ENCODE measurements at regions not wholly inside any gene's neighbourhood (a gene's known extent, or its start where the extent isn't known, plus 50 kb on each side); places are given as distances from the start of the nearest gene placed in this dataset.

- Histone ChIP-seq H3K79me2 (replicated peaks; ENCODE audit: insufficient read depth) (no peaks in the 10 kb centered on the region), H3K27me3 (ENCODE audit: insufficient read depth) (no peaks in the 10 kb centered on the region), H3K9me2 (ENCODE audit: insufficient read depth) (peaks cover 3% of the 10 kb centered on the region; the same call in 1 of the 2 replicates), H3K4me3 (no peak overlapping the region), H2AFZ (peak overlapping the region; percentile 1; the same call in 1 of the 2 replicates), H4K20me1 (replicated peaks; ENCODE audit: insufficient read depth) (no peaks in the 10 kb centered on the region), H3K4me2 (peak overlapping the region; percentile 22), H3K4me1 (ENCODE audit: insufficient read depth) (peaks cover 11% of the 10 kb centered on the region), H3F3A (replicated peaks; ENCODE audit: low read depth) (no peaks in the 10 kb centered on the region), H3K36me3 (ENCODE audit: insufficient read depth) (no peaks in the 10 kb centered on the region), H3K27ac (ENCODE audit: low read depth) (no peak overlapping the region)
- Mint-ChIP-seq H3K9me3 (peaks cover 7% of the 10 kb centered on the region; the same call in 2 of the 3 replicates), H3K4me3 (no peak overlapping the region), H3K27ac (no peak overlapping the region), H3K27me3 (ENCODE audit: insufficient read depth, low read depth, poor library complexity) (peaks cover 7% of the 10 kb centered on the region), H3K36me3 (ENCODE audit: low read depth) (no peaks in the 10 kb centered on the region; the same call in 2 of the 3 replicates), H3K4me1 (peaks cover 17% of the 10 kb centered on the region)
- TF ChIP-seq ETS1 (IDR thresholded peaks at IDR 0.05), result no peak
- no peak for TF ChIP-seq REST (IDR thresholded peaks at IDR 0.05; ENCODE audit: unreplicated experiment)
- no peak for TF ChIP-seq EZH2phosphoT487 (IDR thresholded peaks at IDR 0.05; ENCODE audit: unreplicated experiment)
- TF ChIP-seq ZNF114 (CRISPR knock-in tag; IDR thresholded peaks at IDR 0.05), result no peak
- no peak for TF ChIP-seq POLR2AphosphoS5 (IDR thresholded peaks at IDR 0.05; ENCODE audit: low read depth)
- TF ChIP-seq, protein P1, sequence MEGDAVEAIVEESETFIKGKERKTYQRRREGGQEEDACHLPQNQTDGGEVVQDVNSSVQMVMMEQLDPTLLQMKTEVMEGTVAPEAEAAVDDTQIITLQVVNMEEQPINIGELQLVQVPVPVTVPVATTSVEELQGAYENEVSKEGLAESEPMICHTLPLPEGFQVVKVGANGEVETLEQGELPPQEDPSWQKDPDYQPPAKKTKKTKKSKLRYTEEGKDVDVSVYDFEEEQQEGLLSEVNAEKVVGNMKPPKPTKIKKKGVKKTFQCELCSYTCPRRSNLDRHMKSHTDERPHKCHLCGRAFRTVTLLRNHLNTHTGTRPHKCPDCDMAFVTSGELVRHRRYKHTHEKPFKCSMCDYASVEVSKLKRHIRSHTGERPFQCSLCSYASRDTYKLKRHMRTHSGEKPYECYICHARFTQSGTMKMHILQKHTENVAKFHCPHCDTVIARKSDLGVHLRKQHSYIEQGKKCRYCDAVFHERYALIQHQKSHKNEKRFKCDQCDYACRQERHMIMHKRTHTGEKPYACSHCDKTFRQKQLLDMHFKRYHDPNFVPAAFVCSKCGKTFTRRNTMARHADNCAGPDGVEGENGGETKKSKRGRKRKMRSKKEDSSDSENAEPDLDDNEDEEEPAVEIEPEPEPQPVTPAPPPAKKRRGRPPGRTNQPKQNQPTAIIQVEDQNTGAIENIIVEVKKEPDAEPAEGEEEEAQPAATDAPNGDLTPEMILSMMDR (conservative IDR thresholded peaks at IDR 0.05; ENCODE audit: low read depth in 2 of 2), result no peak
- TF ChIP-seq NANOG (IDR thresholded peaks at IDR 0.05; ENCODE audit: borderline replicate concordance), result 0 out of 2 replicates have a peak, but pooled peaks have one; percentile 46
- TF ChIP-seq EZH2 (IDR thresholded peaks at IDR 0.05; ENCODE audit: low read depth, unreplicated experiment), result no peak
- no peak for TF ChIP-seq ZNF331 (CRISPR knock-in tag; IDR thresholded peaks at IDR 0.05; ENCODE audit: low read depth)
- TF ChIP-seq STAT1 (IDR thresholded peaks at IDR 0.05; ENCODE audit: unreplicated experiment), result no peak
- TF ChIP-seq, protein P2, sequence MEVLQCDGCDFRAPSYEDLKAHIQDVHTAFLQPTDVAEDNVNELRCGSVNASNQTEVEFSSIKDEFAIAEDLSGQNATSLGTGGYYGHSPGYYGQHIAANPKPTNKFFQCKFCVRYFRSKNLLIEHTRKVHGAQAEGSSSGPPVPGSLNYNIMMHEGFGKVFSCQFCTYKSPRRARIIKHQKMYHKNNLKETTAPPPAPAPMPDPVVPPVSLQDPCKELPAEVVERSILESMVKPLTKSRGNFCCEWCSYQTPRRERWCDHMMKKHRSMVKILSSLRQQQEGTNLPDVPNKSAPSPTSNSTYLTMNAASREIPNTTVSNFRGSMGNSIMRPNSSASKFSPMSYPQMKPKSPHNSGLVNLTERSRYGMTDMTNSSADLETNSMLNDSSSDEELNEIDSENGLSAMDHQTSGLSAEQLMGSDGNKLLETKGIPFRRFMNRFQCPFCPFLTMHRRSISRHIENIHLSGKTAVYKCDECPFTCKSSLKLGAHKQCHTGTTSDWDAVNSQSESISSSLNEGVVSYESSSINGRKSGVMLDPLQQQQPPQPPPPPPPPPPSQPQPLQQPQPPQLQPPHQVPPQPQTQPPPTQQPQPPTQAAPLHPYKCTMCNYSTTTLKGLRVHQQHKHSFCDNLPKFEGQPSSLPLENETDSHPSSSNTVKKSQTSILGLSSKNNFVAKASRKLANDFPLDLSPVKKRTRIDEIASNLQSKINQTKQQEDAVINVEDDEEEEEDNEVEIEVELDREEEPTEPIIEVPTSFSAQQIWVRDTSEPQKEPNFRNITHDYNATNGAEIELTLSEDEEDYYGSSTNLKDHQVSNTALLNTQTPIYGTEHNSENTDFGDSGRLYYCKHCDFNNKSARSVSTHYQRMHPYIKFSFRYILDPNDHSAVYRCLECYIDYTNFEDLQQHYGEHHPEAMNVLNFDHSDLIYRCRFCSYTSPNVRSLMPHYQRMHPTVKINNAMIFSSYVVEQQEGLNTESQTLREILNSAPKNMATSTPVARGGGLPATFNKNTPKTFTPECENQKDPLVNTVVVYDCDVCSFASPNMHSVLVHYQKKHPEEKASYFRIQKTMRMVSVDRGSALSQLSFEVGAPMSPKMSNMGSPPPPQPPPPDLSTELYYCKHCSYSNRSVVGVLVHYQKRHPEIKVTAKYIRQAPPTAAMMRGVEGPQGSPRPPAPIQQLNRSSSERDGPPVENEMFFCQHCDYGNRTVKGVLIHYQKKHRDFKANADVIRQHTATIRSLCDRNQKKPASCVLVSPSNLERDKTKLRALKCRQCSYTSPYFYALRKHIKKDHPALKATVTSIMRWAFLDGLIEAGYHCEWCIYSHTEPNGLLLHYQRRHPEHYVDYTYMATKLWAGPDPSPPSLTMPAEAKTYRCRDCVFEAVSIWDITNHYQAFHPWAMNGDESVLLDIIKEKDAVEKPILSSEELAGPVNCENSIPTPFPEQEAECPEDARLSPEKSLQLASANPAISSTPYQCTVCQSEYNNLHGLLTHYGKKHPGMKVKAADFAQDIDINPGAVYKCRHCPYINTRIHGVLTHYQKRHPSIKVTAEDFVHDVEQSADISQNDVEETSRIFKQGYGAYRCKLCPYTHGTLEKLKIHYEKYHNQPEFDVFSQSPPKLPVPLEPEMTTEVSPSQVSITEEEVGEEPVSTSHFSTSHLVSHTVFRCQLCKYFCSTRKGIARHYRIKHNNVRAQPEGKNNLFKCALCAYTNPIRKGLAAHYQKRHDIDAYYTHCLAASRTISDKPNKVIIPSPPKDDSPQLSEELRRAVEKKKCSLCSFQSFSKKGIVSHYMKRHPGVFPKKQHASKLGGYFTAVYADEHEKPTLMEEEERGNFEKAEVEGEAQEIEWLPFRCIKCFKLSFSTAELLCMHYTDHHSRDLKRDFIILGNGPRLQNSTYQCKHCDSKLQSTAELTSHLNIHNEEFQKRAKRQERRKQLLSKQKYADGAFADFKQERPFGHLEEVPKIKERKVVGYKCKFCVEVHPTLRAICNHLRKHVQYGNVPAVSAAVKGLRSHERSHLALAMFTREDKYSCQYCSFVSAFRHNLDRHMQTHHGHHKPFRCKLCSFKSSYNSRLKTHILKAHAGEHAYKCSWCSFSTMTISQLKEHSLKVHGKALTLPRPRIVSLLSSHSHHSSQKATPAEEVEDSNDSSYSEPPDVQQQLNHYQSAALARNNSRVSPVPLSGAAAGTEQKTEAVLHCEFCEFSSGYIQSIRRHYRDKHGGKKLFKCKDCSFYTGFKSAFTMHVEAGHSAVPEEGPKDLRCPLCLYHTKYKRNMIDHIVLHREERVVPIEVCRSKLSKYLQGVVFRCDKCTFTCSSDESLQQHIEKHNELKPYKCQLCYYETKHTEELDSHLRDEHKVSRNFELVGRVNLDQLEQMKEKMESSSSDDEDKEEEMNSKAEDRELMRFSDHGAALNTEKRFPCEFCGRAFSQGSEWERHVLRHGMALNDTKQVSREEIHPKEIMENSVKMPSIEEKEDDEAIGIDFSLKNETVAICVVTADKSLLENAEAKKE (CRISPR knock-in tag; IDR thresholded peaks at IDR 0.05), result peak; percentile 93; the same call in 1 of the 2 replicates
- no peak for TF ChIP-seq JUNB (IDR thresholded peaks at IDR 0.05; ENCODE audit: unreplicated experiment)
- TF ChIP-seq CREB1 (CRISPR knock-in tag; IDR thresholded peaks at IDR 0.05; ENCODE audit: low read depth), result no peak
- DNase-seq (ENCODE audit: low spot score) (peak; percentile 35), ATAC-seq (no peak; the same call in 2 of the 3 replicates)
Measured at GRCh38 chr15:68507447-68507846, 71.3 kb upstream of the CORO2B start.
